DMS79 (cell line): ENCODE measurements at regions not wholly inside any gene's neighbourhood (a gene's known extent, or its start where the extent isn't known, plus 50 kb on each side); places are given as distances from the start of the nearest gene placed in this dataset.

Experiments
- DNase-seq: peaks from one replicate; lab custom pipeline; 2025; lab: John Stamatoyannopoulos, UW

GRCh38 chr16:51085271-51085670, 65.8 kb downstream of the SALL1 start:
- no peak for DNase-seq

GRCh38 chr16:51084074-51084928, 66.8 kb downstream of the SALL1 start:
- no peak for DNase-seq

GRCh38 chr16:51072591-51072990, 78.5 kb downstream of the SALL1 start:
- DNase-seq = no peak

- DNase-seq = no peak
Observed at GRCh38 chr16:51071326-51071725, 79.7 kb downstream of the SALL1 start.

- DNase-seq = no peak
Observed at GRCh38 chr16:51067352-51067751, 83.7 kb downstream of the SALL1 start.

GRCh38 chr16:51062039-51062438, 89.0 kb downstream of the SALL1 start:
- no peak for DNase-seq

GRCh38 chr16:51061328-51061727, 89.7 kb downstream of the SALL1 start:
- DNase-seq = no peak

- DNase-seq = no peak
Observed at GRCh38 chr16:51057969-51058337, 93.1 kb downstream of the SALL1 start.

GRCh38 chr16:51057102-51057793, 93.8 kb downstream of the SALL1 start:
- no peak for DNase-seq

- DNase-seq = no peak
Observed at GRCh38 chr16:51056331-51056730, 94.7 kb downstream of the SALL1 start.

- no peak for DNase-seq
Observed at GRCh38 chr16:51055434-51055833, 95.6 kb downstream of the SALL1 start.

- no peak for DNase-seq
Observed at GRCh38 chr16:51053775-51054174, 97.3 kb downstream of the SALL1 start.

GRCh38 chr16:51051671-51052070, 99.4 kb downstream of the SALL1 start:
- no peak for DNase-seq

- DNase-seq = no peak
Observed at GRCh38 chr16:51050377-51050706, 100.7 kb downstream of the SALL1 start.

GRCh38 chr16:51049678-51050376, 101.2 kb downstream of the SALL1 start:
- DNase-seq = no peak

GRCh38 chr16:51049276-51049675, 101.8 kb downstream of the SALL1 start:
- DNase-seq = no peak

- DNase-seq = no peak
Observed at GRCh38 chr16:51048544-51048943, 102.5 kb downstream of the SALL1 start.

- no peak for DNase-seq
Observed at GRCh38 chr16:51045794-51046193, 105.3 kb downstream of the SALL1 start.

- no peak for DNase-seq
Observed at GRCh38 chr16:51045186-51045585, 105.9 kb downstream of the SALL1 start.

GRCh38 chr16:51041546-51041945, 109.5 kb downstream of the SALL1 start:
- no peak for DNase-seq

- DNase-seq = no peak
Observed at GRCh38 chr16:51040637-51041036, 110.4 kb downstream of the SALL1 start.

GRCh38 chr16:51039638-51040331, 111.3 kb downstream of the SALL1 start:
- no peak for DNase-seq
